Stromal cell of bone marrow (primary cell): ENCODE measurements at regions not wholly inside any gene's neighbourhood (a gene's known extent, or its start where the extent isn't known, plus 50 kb on each side); places are given as distances from the start of the nearest gene placed in this dataset.

Source experiments
- DNase-seq: peaks from one replicate; pipeline ENCODE4 v3.0.0-alpha.2; 2012; ENCODE audit warnings: low read depth

GRCh38 chr3:180284331-180285110 lies 247.8 kb upstream of the PEX5L start:
- peak; percentile 66 for DNase-seq

- DNase-seq, result no peak
Measured at GRCh38 chr3:180287703-180288102, 251.0 kb upstream of the PEX5L start.

- DNase-seq, result no peak
Measured at GRCh38 chr3:180288816-180289215, 252.1 kb upstream of the PEX5L start.

- DNase-seq, result no peak
Measured at GRCh38 chr3:180290300-180290699, 253.6 kb upstream of the PEX5L start.

GRCh38 chr3:180294282-180295027 lies 257.7 kb upstream of the PEX5L start:
- DNase-seq, result no peak

- DNase-seq, result no peak
Measured at GRCh38 chr3:180295811-180296210, 259.1 kb upstream of the PEX5L start.

GRCh38 chr3:180296971-180297370 lies 260.2 kb upstream of the PEX5L start:
- no peak for DNase-seq

GRCh38 chr3:180306155-180306554 lies 269.4 kb upstream of the PEX5L start:
- no peak for DNase-seq

GRCh38 chr3:180306691-180307090 lies 270.0 kb upstream of the PEX5L start:
- DNase-seq, result no peak

GRCh38 chr3:180311242-180311641 lies 274.5 kb upstream of the PEX5L start:
- no peak for DNase-seq

- DNase-seq, result no peak
Measured at GRCh38 chr3:180316321-180316720, 279.6 kb upstream of the PEX5L start.

- no peak for DNase-seq
Measured at GRCh38 chr3:180319461-180319860, 282.5 kb upstream of the TTC14 start.

- DNase-seq, result no peak
Measured at GRCh38 chr3:180320631-180321030, 281.3 kb upstream of the TTC14 start.

- DNase-seq, result no peak
Measured at GRCh38 chr3:180321534-180321933, 280.4 kb upstream of the TTC14 start.

- DNase-seq, result no peak
Measured at GRCh38 chr3:180322829-180323228, 279.1 kb upstream of the TTC14 start.

- no peak for DNase-seq
Measured at GRCh38 chr3:180324791-180325190, 277.2 kb upstream of the TTC14 start.

GRCh38 chr3:180325533-180325932 lies 276.4 kb upstream of the TTC14 start:
- no peak for DNase-seq

- DNase-seq, result no peak
Measured at GRCh38 chr3:180325958-180326357, 276.0 kb upstream of the TTC14 start.

- DNase-seq, result no peak
Measured at GRCh38 chr3:180329187-180329586, 272.8 kb upstream of the TTC14 start.

GRCh38 chr3:180329847-180330246 lies 272.1 kb upstream of the TTC14 start:
- DNase-seq, result no peak

- no peak for DNase-seq
Measured at GRCh38 chr3:180330440-180330839, 271.5 kb upstream of the TTC14 start.

- DNase-seq, result no peak
Measured at GRCh38 chr3:180332608-180333007, 269.4 kb upstream of the TTC14 start.

- no peak for DNase-seq
Measured at GRCh38 chr3:180335050-180335449, 266.9 kb upstream of the TTC14 start.

GRCh38 chr3:180340395-180340794 lies 261.6 kb upstream of the TTC14 start:
- no peak for DNase-seq
